ENCODE measurements at regions not wholly inside any gene's neighbourhood (a gene's known extent, or its start where the extent isn't known, plus 50 kb on each side); places are given as distances from the start of the nearest gene placed in this dataset.

DNA sequence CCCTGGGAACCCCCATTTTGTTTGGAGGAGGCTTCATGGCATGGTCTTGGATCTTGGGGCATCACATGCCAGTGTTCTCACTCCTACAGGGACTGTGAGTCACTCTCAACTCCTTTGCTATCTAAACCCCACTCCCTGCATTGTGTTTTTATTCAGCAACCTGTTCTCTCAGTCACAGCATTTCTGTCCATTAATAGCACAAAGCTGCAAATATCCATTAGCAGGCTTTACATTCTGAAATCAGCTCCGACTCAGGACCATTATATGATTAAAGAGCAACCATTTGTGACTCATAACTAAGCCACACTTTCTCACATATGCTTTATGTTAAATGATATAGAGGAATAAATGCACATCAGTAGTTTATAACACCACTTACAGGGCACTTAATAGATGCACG lies 462.1 kb upstream of the BRINP1 start:
- TF ChIP-seq CTCF (conservative IDR thresholded peaks at IDR 0.05) = no peak
- no peak for TF ChIP-seq ZFX (IDR thresholded peaks at IDR 0.05)
